ENCODE measurements at regions not wholly inside any gene's neighbourhood (a gene's known extent, or its start where the extent isn't known, plus 50 kb on each side); places are given as distances from the start of the nearest gene placed in this dataset.
"Not testable (repeated sequence)": the region's sequence is repeated elsewhere in the genome, so short reads cannot be mapped to it uniquely, and the experiment has no call there.

DNA sequence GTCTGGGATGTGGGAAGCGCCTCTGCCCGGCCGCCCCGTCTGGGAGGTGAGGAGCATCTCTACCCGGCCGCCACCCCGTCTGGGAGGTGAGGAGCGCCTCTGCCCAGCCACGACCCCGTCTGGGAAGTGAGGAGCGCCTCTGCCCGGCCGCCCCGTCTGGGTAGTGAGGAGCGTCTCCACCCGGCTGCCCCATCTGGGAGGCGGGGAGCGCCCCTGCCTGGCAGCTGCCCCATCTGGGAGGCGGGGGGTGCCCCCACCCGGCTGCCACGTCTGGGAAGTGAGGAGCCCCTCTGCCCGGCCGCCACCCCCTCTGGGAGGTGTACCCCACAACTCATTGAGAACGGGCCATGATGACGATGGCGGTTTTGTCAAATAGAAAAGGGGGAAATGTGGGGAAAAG lies 288.3 kb downstream of the SPRY1 start:
- TF ChIP-seq, protein P1, sequence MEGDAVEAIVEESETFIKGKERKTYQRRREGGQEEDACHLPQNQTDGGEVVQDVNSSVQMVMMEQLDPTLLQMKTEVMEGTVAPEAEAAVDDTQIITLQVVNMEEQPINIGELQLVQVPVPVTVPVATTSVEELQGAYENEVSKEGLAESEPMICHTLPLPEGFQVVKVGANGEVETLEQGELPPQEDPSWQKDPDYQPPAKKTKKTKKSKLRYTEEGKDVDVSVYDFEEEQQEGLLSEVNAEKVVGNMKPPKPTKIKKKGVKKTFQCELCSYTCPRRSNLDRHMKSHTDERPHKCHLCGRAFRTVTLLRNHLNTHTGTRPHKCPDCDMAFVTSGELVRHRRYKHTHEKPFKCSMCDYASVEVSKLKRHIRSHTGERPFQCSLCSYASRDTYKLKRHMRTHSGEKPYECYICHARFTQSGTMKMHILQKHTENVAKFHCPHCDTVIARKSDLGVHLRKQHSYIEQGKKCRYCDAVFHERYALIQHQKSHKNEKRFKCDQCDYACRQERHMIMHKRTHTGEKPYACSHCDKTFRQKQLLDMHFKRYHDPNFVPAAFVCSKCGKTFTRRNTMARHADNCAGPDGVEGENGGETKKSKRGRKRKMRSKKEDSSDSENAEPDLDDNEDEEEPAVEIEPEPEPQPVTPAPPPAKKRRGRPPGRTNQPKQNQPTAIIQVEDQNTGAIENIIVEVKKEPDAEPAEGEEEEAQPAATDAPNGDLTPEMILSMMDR (IDR thresholded peaks at IDR 0.05), result not testable (repeated sequence)
- TF ChIP-seq POLR2A (IDR thresholded peaks at IDR 0.05), result not testable (repeated sequence)
